ENCODE measurements at regions not wholly inside any gene's neighbourhood (a gene's known extent, or its start where the extent isn't known, plus 50 kb on each side); places are given as distances from the start of the nearest gene placed in this dataset.
"Not testable (repeated sequence)": the region's sequence is repeated elsewhere in the genome, so short reads cannot be mapped to it uniquely, and the experiment has no call there.

GRCh38 chr6:131336596-131336995, 201.3 kb downstream of the AKAP7 start:
- no peak for TF ChIP-seq CTCF (IDR thresholded peaks at IDR 0.05; ENCODE audit: extremely low read depth, insufficient read depth, missing control alignments)
- DNase-seq (ENCODE audit: low spot score), result no peak
- in situ Hi-C loops (cut with MboI; ENCODE audit: low pct_unique_long_range_greater_than_20kb, low sequenced_read_pairs, unreplicated experiment), result no loop called here

- in situ Hi-C loops (cut with MboI; ENCODE audit: low pct_unique_long_range_greater_than_20kb, low sequenced_read_pairs, unreplicated experiment); DNase-seq (ENCODE audit: low spot score): not testable (repeated sequence)
These were observed 211.6 kb downstream of the AKAP7 start for GRCh38 chr6:131346896-131347295.

- in situ Hi-C loops (cut with MboI; ENCODE audit: low pct_unique_long_range_greater_than_20kb, low sequenced_read_pairs, unreplicated experiment), result no loop called here
- DNase-seq (ENCODE audit: low spot score), result no peak
- no peak for TF ChIP-seq CTCF (IDR thresholded peaks at IDR 0.05; ENCODE audit: extremely low read depth, insufficient read depth, missing control alignments)
These were observed 213.3 kb downstream of the AKAP7 start for GRCh38 chr6:131348572-131348971.

- no peak for DNase-seq (ENCODE audit: low spot score)
- in situ Hi-C loops (cut with MboI; ENCODE audit: low pct_unique_long_range_greater_than_20kb, low sequenced_read_pairs, unreplicated experiment), result no loop called here
- no peak for TF ChIP-seq CTCF (IDR thresholded peaks at IDR 0.05; ENCODE audit: extremely low read depth, insufficient read depth, missing control alignments)
These were observed 213.9 kb downstream of the AKAP7 start for GRCh38 chr6:131349199-131349598.

- in situ Hi-C loops (cut with MboI; ENCODE audit: low pct_unique_long_range_greater_than_20kb, low sequenced_read_pairs, unreplicated experiment), result no loop called here
- DNase-seq (ENCODE audit: low spot score), result no peak
- no peak for TF ChIP-seq CTCF (IDR thresholded peaks at IDR 0.05; ENCODE audit: extremely low read depth, insufficient read depth, missing control alignments)
These were observed 217.8 kb downstream of the AKAP7 start for GRCh38 chr6:131353106-131353505.

GRCh38 chr6:131353876-131354275, 218.6 kb downstream of the AKAP7 start:
- in situ Hi-C loops (cut with MboI; ENCODE audit: low pct_unique_long_range_greater_than_20kb, low sequenced_read_pairs, unreplicated experiment), result no loop called here
- no peak for DNase-seq (ENCODE audit: low spot score)
- TF ChIP-seq CTCF (IDR thresholded peaks at IDR 0.05; ENCODE audit: extremely low read depth, insufficient read depth, missing control alignments), result no peak

- no peak for TF ChIP-seq CTCF (IDR thresholded peaks at IDR 0.05; ENCODE audit: extremely low read depth, insufficient read depth, missing control alignments)
- in situ Hi-C loops (cut with MboI; ENCODE audit: low pct_unique_long_range_greater_than_20kb, low sequenced_read_pairs, unreplicated experiment), result no loop called here
- no peak for DNase-seq (ENCODE audit: low spot score)
These were observed 218.7 kb upstream of the ARG1 start for GRCh38 chr6:131354356-131354755.
